Activated CD4-positive, alpha-beta T cell treated with anti-CD3 and anti-CD28 coated beads, Interleukin-2, amount 50 U/mL, for 4 hours (primary cell): ENCODE measurements at regions not wholly inside any gene's neighbourhood (a gene's known extent, or its start where the extent isn't known, plus 50 kb on each side); places are given as distances from the start of the nearest gene placed in this dataset.

ENCODE experiments used
- DNase-seq, 2 experiments: peaks; one replicate each; pipeline ENCODE4 v3.0.0-alpha.2; 2020

DNA sequence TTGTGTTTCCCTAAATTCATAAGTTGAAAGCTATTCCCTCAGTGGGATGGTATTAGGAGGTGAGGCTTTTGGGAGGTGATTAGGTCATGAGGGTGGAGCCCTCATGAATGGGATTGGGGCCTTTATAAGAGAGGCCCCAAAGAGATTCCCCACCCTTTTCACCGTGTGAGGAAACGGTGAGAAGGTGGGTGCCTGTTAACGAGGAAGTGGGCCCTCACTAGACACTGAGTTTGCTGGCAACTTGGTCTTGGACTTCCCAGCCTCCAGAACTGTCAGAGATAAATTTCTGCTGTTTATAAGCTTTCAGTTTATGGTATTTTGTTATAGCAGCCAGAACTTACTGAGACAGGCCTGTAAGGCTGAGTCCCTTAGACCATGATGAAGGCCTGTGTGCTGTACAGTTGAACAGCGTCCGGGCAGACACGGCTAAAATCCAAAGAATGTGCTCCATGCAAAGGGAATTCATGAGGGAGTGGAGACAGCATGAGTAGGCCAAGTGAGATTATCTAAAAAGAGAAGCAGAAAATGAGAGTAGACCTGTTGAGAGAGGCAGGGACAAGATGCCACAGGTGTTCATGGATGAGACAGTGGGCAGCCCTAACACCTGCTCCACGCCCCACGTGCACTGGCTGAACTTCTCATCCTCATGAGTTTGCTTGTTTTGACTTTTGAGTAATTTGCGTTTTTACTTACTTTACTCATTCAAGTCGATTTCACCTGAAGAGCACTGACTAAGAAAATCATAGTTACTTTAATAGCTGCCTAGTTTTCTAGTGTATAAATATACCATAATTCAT lies 66.9 kb upstream of the SFMBT2 start:
- DNase-seq = no peak

DNA sequence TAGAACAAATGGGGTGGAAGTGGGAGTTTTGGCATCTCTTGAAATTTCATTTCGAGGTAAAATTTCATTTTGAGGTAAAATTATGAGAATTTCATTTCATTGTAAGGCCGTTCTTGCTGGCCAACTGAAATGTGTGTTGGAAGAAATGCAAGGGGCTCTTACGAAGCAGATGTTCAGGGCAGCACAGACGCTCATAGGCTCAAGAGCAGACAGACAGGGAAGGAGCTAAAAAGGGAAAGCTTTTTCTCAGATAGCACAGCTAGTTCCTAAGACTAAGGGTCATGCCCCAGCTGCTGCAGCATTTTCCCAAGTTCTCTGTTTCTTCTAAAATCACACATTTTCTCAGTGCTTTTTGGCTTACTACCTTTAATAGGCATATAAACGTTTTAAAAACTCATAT lies 65.1 kb upstream of the SFMBT2 start:
- no peak for DNase-seq

DNA sequence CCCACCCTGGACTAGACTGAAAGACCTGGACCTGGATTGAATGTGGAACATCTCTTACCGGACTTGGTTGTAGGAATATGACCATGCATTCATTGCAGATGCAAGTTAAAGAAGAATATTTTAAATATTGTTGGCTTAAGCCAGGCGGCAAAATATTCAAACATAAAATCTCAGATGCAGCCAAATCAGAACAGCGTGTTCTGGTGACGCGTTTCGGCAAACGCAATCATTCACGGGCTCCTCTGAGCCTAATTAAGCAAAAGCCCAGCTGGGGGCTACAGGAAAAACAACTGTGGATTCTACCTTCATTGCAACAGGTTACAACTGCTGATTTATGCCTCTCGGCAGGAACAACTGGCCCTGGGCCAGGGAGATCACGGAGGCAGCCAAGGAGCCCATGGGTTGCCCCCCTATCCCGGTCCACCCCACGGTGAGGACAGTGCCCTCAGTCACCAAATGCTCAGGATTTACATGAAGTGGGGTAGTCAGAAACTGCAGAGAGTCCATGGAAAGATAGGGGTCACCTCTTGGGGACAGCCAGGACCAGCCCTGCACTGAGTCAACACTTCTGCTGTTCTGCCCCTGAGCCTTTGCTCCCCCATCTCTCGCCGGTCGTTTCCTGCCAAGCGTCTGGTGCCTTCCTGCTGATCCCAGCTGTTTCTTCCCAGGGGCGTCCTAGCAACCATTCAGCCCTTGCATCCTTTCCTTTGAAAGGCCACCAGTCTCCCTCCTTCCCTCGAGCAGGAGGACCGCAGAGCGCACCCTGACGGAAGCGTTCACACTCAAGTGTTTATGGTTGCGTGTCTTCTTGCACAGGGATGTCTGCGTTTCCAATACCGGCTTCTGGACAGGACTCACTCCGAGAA lies 64.4 kb upstream of the SFMBT2 start:
- no peak for DNase-seq

DNA sequence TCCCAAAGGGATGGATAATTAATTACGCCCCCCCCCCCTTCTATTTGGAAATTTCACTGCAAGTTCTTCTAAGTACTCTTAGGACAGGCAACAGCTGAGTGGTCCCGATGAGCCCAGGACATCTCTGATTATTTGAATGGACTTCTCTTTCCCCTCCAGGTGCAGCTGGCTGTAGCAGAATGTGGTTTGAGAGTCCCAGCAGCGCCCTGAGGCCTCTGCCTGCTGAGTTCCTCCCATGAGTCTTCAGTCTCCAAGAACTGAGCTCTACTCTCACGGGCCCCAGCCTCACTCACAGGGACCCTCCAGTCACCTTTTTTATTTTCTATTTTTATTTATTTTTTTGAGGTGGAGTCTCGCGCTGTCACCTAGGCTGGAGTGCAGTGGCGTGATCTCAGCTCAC lies 63.6 kb upstream of the SFMBT2 start:
- no peak for DNase-seq

DNA sequence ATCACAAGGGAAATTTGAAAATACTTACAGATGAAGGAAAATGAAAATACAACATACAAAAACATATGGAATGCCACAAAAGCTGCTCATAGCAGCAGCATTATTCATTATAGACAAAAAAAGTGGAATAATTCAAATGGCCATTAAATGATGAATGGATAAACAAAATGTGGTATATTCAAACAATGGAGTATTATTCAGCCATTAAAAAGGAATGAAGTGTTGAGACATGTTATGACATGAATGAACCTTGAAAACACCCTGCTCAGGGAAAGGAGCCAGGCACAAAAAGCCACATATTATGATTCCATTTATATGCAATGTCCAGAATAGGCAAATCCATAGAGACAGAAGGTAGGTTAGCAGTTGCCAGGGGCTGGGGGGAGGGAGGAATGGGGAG lies 62.6 kb upstream of the SFMBT2 start:
- DNase-seq = no peak

DNA sequence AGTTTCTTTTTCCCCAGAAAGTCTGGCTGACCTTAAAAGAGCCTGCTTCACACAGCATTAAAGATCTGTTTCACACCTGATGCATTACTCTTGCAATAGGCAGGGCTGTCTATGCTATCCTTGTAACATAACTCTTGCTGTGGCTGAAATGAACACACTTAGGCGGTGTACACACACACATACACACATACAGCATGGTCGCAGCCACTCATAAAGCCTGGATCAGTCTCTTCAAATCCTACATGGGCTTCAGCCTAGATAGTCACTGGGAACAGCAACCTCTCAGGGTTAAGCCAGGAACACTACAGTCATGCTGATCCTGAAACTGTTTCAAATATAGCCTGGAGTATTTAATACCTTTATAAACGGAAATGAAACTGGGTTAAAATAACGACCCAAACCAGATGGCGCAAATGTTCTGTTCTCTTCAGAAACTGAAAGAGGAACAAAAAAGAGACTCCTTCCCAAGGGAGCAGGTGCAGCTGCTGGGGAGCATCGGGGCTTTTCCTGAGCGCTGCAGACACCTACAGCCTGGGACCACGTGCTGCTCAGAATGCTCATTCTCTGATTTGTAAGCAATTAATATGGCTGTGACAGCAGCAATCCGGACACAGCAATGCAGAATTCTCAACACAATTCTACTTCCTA lies 61.0 kb upstream of the SFMBT2 start:
- DNase-seq = no peak

DNA sequence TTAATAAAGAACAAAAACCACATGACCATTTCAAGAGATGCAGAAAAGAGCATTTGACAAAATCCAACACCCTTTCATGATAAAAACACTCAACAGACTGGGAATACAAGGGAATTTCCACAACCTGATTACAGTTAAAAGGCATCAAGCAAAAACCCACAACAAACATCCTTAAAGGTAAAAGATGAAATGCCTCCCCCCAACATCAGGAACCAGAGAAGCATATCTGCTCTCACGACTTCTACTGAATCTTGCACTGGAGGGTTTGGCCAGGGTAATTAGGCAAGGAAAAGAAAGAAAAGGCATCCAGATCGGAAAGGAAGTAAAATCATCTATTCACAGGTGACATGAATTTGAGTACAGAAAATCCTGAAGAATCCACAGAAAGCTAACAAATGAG lies 59.5 kb upstream of the SFMBT2 start:
- DNase-seq = no peak

DNA sequence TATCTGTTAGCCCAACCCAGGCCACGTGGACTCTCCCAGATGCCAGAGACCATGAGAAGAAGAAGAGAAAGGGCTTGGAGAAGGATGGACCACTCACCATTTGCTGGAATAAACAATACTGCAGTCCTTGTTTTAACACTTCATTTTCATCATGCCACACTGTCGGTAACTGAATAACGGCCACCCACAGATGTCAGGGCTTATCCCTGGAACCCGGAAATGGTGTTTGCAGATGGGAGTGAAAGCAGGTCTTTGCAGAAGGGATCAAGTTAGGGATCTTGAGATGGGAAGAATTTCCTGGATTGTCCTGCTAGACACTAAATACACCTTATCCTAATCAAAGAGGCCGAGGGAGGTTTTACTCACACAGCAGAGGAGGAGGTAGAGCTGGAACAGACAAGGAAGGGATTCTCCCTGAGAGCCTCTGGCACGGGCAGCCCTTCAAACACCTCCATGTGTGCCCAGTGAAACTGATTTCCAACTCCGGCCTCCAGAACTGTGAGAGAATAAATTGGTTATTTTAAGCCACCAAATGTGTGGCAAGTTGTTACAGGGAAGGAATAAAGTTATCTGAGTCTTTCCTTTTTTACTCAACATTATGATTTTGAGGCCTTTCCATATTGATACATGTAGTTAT lies 56.3 kb upstream of the SFMBT2 start:
- no peak for DNase-seq

DNA sequence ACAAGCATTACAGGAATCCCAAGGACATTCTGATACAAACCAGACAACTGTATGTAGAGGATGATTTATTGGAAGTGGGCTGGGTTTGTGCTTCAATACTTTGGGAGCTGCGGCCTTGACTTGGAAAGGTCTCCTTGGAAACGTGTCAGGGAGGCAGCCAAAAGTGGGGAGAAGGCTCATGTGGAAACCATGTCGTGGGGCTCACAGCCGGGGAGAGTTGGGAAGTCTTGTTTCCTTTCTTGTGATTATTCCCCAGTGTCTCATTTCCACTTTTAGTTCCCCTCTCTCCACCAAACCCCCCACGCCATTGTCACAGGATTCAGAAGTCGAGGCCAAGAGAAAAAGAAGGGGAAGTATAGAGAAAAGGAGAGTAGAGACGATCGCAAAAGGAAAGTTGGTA lies 53.9 kb upstream of the SFMBT2 start:
- DNase-seq = no peak
